GM19467 (cell line): ENCODE measurements at regions not wholly inside any gene's neighbourhood (a gene's known extent, or its start where the extent isn't known, plus 50 kb on each side); places are given as distances from the start of the nearest gene placed in this dataset.

Experiments used
- ATAC-seq: cut with Tn5 transposase; IDR thresholded peaks from one replicate; pipeline ENCODE4 v1.9.1; 2021; ENCODE audit warnings: mild to moderate bottlenecking, moderate library complexity; ENCODE audit not compliant: unreplicated experiment

DNA sequence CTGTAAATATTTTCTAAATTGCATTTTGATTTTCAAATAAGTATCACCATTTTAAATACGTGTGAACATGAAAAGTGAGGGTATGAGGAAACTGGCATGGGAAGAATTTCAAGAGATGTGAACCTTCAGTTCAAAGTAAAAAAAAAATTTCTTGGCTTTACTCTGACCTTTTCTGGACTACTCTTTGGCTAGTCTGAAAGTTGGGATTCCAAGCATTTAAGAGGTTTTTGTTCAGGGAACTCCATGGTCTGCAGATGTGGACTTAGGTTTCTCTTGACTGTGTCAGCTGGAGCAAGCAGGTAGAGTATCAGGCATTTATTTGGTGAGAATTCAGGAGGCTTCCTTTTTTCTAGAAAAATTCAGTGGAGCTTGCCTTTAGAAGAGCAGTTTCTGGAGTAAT, 311.6 kb downstream of the LRIG3 start:
- ATAC-seq: no peak

DNA sequence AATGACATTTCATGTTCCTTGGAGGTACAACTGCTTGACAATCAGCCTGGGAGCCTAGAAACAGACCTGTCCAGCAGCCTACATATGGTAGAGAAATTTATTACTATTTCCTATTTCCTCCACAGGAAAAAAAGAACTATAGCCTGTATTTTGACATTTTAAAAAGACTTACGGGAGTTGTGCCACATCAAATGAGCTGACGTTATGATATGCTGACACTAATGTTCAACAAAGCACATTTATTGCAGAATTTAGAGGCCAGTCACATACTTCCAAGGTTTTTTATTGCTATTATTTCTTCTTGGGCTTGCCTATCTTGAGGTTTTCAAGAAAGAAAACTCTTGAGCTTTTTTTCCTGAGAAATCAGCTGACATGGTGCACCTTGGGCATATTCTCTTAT, 305.3 kb downstream of the LRIG3 start:
- no peak for ATAC-seq

- ATAC-seq: no peak
Measured at GRCh38 chr12:58615576-58615975, 304.7 kb downstream of the LRIG3 start.

GRCh38 chr12:58616618-58617017, 303.7 kb downstream of the LRIG3 start:
- no peak for ATAC-seq

DNA sequence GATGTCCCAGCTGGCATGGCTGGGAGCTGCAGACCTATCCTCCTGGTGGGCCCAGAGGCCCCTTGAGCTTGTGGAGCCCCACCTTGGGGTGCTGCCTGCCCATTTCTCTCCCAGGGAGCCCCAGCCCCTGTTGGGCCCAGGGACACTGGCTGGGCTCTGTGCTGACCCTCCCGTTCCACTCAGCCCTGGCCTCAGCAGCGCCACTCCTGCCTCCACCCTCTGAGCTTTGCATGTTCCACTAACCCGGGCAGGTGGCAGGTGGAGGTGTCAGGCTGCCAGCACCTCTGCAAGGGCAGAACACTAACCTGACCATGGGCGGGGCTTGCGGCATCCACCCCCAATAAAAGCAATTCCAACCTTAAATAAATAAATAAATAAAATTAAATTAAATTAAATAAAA, 299.2 kb downstream of the LRIG3 start:
- ATAC-seq: no peak

GRCh38 chr12:58629376-58629775, 290.9 kb downstream of the LRIG3 start:
- ATAC-seq: no peak

DNA sequence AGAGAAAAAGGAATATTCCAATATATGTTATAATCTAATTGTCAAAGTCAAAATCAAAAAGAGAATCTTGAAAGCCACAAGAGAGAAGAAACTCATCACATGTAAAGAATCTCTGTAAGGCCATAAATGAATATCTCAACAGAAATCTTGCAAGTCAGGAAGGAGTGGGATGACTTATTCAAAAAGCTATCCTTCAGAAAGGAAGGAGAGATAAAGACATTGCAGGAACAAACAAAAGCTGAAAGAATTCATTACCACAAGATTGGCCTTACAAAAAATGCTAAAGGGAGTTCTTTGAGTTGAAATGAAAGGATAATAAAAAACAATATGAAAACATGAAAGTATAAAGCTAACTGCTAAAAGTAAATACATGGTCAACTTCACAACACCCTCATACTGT, 286.8 kb downstream of the LRIG3 start:
- no peak for ATAC-seq

DNA sequence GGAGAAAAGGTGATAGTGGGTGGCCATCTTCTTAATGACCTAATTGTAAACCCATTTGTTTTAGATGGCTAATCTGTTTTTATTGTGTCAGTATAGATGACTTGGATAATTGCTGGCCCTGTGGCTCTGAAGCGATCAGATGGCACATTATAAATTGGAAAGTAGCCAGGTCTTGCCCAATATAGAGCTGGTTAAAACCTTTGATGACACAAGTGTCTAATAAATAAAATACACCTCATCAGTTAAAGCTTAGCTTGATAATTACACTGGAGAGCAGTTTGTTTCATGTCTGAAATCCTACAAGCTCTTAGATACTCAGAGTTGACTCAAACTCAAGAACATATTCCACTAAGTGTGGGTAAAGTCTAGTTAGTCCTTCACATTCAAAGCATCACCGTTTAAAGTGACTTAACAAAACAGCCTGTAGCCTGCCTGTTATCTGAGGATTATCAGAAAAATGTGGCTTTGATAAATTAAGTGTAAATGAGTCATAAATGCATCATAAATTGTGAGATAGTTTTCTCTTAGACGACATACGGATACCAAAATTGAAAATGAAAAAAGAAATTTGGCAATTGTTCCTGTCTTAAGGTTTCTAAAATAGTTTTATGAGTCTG, 280.9 kb downstream of the LRIG3 start:
- ATAC-seq: no peak

- no peak for ATAC-seq
Measured at GRCh38 chr12:58640314-58640713, 280.0 kb downstream of the LRIG3 start.

- ATAC-seq: no peak
Measured at GRCh38 chr12:58645946-58646345, 274.4 kb downstream of the LRIG3 start.

DNA sequence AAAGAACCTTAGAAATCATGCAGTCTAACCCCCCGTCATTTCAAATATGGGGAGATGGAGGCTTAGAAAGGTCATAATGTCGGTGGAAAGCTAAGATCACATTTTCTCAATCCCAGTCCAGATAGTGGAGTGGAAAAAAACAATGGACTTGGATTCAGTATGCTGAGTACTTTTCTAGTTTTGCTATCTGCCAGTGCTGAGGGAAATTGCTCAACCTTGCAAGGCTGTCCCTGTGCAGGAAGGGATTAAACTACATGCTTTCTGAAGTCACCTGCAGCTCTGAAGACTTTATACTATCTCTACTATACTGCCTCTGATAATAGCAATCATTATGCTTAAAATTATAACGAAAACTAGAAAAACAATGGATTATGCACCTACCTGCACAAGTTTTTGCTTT, 272.8 kb downstream of the LRIG3 start:
- no peak for ATAC-seq

DNA sequence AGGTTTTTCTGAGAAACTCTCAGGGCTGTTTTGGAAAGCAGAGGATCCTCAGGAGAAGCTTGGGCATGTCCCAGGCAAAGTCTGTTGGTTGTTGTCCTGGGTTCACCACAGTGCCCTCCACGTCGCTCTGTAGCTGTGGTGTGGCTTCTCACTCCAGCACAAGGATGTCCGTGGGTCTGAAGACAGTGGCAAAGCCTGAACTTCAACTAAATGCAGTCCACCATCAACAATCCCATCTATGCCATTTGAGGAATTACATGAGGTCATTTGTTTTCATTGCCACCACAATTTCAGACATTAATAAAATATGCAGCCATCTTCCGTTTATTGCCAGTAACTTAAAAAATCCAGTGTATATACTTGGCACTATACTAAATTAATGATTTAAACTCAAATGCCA, 272.1 kb downstream of the LRIG3 start:
- no peak for ATAC-seq

DNA sequence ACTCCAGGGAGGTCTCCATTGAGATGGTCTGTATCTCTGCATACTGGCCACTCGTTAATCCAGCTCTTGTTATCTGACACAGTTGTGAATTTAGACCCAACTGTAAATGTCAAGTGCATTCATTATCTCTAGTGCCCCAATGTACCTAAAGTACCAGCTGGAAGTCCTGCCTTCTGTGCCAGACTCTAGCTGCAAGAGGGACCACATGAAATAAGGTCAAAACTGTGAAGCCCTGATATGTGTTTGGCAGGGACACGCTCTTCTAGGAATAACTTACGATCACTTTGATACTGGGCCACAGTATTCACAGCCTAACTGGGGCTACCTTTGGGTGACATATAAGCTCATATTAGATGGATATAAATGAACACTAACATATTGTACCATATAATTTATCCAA, 268.5 kb downstream of the LRIG3 start:
- ATAC-seq: no peak

- ATAC-seq: no peak
Measured at GRCh38 chr12:58654021-58654420, 266.3 kb downstream of the LRIG3 start.

- no peak for ATAC-seq
Measured at GRCh38 chr12:58655375-58655774, 264.9 kb downstream of the LRIG3 start.

- ATAC-seq: no peak
Measured at GRCh38 chr12:58656254-58657009, 263.9 kb downstream of the LRIG3 start.

- ATAC-seq: no peak
Measured at GRCh38 chr12:58657190-58657589, 263.1 kb downstream of the LRIG3 start.

DNA sequence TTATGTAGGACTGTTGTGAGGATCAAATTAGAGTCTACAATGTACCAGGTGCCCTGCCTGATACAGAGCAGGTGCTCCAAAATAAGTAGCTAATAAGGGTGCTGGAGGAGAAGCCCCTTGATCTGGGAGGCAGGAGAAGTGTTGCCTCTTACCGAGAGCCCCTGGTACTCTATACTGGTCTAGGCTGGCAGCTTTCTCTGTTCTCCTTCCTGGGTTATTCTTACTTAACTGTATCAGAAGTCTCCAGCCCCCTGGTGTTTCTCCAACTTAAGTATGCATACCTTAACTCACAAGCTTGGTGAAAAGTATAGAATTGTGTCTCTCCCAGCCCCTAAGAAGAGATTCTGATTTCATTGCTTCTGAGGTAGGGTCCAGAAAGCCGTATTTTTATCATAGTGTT, 254.9 kb downstream of the LRIG3 start:
- ATAC-seq: no peak

DNA sequence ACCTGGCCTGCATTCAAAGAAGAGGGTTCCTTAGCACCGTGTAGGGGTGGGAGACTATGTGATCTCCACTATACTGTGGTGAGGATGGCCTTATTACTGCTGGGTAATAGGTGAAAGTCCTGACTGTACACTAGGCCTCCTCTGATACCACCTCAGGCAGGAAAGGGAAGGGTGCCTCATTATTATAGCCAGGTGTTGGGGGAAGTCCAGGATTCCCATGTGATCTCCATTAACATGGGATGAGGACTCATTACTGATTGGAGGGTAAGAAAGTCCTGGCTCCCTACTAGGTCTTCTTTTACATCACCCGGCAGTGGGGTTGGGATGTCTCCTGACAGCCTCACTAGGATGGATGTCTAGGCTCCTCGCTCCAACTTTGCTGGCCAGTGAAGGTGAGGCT, 252.1 kb downstream of the LRIG3 start:
- ATAC-seq: no peak

- no peak for ATAC-seq
Measured at GRCh38 chr12:58668871-58669270, 251.4 kb downstream of the LRIG3 start.

- no peak for ATAC-seq
Measured at GRCh38 chr12:58670623-58671022, 249.7 kb downstream of the LRIG3 start.

DNA sequence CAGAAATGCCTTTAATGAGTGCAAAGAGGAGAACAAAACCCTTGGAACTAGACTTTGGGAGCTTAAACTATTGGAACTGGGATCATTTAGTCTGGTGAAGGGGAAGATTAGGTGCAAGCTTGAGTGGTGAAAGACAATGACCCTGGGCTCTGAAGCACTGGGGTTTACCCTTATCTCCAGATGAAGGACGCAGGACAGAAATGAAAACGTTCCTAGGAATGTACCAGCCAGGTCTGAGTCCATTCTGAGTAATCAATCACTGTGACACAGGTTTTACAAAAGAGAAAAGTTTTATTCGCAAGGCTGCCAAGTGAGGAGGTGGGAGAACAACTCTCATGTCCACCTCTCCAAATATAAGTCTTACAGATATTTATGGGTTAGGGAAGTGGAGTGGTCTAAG, 249.1 kb downstream of the LRIG3 start:
- no peak for ATAC-seq

DNA sequence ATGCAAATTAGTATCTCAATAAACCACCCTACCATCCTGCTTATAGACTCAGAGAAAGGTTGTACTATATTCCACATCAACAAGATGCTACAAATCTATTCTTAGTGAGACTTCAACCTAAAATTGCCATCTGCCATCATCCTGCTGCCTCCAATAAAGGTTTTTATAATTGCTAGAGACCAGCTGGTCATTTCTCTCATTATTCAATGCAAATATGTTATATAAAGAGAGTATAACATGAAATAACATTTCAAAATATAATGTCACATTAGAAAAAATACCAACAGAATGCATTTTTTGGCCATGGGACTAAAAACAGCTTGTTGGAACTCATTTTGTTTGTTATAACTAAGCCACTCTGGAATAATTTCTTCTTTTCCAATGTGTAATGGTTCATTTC, 247.3 kb downstream of the LRIG3 start:
- ATAC-seq: no peak
